GM19468 (cell line): ENCODE measurements at regions not wholly inside any gene's neighbourhood (a gene's known extent, or its start where the extent isn't known, plus 50 kb on each side); places are given as distances from the start of the nearest gene placed in this dataset.

Experiments
- ATAC-seq: cut with Tn5 transposase; IDR thresholded peaks from one replicate; pipeline ENCODE4 v1.9.1; 2021; ENCODE audit warnings: mild to moderate bottlenecking, moderate library complexity, moderate number of reproducible peaks; ENCODE audit not compliant: unreplicated experiment; ENCODE audit errors: extremely low read depth

DNA sequence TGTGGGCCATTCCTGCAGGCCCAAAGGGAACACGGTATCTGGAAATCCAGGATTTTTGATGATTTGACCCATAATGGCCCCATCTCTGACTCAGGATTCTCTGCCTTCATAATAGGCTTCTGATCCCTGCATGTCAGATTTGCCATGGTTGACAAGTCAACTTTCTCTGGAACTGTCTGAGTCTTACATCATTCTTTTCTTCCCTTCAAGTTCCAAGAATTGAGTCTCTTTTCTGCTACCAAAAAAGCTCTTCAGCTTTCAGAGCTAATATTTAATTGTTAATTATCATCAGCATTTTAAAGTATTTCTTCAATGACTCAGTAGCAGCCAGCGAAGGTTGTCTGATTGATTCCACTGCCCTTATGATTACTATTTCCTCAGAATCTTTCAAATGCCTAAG, 244.4 kb upstream of the COL8A1 start:
- ATAC-seq: no peak

DNA sequence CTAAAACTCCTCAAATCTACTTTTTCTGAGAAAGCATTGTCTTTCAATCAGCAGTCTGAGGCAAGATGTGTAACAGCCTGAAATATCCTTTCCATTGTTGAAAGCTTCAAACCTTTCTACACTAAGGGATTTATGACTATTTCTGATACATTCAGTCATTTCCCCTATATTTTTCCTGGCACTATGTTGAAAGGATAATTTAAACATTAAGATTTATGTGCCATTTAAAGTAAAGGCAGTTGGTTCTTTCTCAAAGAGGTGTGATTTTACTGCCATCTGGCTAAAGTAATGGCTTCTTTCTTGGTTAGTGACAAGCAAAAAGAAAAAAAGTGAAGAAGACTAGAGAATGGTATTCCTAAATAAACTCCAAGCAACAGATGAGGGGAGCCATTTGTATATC, 249.6 kb upstream of the COL8A1 start:
- ATAC-seq: no peak

GRCh38 chr3:99384596-99384995, 253.8 kb upstream of the COL8A1 start:
- no peak for ATAC-seq

DNA sequence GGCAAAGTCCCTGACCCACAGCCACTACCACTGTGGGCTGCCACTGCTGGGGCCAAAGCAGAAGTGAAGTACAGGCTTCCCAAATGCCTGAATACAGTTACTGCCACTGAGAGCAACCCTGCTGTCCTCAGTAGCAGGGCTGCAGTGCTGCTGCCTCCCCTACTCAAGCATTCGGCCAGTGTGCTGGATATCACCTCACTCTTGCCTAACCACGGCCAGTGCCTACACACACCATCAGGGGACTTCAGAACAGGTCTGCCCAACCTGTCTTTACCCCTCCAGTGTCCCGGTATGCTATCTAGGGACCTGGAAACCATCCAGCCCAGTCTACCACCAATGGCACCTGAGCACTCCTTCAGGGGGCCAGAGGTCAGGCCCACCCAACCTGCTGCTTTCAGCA, 261.5 kb upstream of the COL8A1 start:
- ATAC-seq: no peak

DNA sequence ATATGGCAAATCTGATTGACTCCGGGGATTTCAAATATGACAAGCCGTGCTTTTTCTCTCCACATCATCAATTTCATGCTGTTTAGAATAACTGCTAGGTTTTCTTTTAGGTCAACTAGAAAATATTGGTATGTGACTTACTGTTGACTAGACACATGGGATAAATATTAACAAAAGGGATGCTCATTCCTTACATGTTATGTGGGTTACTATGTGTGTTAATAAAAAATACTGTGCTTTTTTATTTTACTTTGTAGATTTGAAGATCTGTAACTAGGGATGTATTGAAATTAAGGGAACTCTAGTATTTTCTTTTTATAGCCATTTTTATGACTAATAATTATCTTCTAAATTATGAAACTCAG, 264.6 kb upstream of the COL8A1 start:
- no peak for ATAC-seq

- ATAC-seq: no peak
Observed at GRCh38 chr3:99373088-99373845, 265.1 kb upstream of the COL8A1 start.

DNA sequence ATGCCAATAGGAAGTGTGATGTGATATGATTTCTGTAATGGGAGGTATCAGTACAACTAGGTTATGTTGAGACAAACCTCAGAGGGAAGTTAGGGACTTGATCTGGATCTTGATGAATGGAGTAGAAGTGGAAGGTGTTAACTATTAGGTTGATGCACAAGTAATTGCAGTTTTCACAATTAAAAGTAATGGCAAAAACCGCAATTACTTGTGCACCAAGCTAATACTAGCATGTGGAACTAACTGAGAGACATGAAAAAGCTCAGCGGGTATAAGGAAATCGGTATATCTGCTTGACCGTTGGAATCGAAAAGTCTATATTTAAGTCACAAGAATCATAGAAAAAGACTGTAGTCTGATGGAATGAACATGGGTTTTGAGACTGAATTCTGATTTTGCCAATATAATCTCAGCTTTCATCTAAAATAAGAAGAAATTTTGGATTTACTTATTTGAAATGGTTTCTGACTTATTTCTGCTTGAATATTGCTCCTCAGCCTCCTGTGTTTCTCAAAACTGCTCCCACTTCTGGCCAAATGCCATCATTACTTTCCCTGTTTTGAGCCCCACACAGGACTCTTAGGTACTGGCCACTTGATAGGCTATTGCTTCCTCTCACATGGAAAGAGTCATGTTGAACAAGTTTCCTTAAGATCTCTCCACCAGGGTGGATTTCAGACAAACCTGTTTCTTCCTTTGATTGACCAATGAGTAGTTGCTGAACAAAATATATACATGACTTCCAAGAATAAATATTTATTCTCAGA, 271.5 kb upstream of the COL8A1 start:
- no peak for ATAC-seq

- no peak for ATAC-seq
Observed at GRCh38 chr3:99365979-99366378, 272.4 kb upstream of the COL8A1 start.

- ATAC-seq: no peak
Observed at GRCh38 chr3:99365396-99365795, 273.0 kb upstream of the COL8A1 start.

DNA sequence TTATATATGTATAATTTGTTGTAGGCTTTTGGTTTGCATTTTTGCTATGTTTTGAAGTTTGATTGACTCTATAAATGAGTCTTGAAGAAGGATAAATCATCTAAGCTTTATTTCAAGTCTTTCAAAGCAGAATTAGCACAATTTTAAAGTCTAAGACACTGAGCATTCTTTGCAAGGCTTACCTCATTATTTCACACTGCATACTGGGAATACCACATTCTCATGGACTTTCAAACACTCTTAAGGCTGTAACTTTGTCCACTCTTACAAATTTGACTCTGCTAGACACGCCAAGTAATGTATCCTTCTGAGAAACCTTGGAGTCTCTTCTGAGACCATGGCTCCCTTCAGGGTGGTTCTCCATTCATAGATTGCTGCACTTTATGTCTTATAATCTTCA, 281.3 kb upstream of the COL8A1 start:
- ATAC-seq: no peak

DNA sequence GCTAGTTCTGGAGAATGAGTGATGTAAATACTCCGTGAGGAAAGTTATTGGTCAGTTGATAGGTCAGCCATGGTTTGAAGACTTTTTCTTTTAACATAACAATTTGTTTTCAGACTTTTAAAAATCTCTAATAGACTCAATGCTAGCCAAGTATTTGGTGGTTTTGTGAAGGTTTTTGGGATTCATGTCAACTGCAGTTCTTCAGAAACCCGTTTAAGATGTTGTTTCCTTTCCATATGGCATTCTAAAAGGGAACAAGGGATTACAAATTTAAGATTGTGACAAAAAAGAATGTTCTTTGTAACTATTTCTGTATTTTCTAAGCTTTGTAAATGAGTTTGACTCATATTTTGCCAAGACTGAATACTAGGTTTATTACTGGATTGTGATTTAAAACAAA, 281.7 kb upstream of the COL8A1 start:
- no peak for ATAC-seq

DNA sequence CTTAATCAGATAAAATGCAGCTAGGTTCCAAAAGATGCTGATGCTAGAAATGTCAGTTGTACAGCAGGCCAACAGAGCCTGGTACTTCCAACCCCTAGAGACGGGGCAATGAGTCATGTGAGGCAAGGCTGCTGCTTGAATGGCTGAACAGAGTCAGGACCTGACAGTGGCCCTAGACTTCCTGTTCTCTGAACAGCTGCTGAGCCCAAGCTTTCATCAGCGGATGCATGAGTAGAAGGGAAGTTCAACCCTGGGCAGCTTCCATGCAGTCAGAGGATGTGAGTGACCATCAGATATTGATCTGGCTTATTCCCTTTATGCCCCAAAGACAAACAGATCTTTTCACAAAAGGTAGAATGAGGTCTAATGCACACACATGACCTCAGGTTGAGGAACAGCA, 282.9 kb upstream of the COL8A1 start:
- ATAC-seq: no peak

GRCh38 chr3:99352811-99353210, 285.6 kb upstream of the COL8A1 start:
- no peak for ATAC-seq

- no peak for ATAC-seq
Observed at GRCh38 chr3:99351122-99351521, 287.3 kb upstream of the COL8A1 start.

DNA sequence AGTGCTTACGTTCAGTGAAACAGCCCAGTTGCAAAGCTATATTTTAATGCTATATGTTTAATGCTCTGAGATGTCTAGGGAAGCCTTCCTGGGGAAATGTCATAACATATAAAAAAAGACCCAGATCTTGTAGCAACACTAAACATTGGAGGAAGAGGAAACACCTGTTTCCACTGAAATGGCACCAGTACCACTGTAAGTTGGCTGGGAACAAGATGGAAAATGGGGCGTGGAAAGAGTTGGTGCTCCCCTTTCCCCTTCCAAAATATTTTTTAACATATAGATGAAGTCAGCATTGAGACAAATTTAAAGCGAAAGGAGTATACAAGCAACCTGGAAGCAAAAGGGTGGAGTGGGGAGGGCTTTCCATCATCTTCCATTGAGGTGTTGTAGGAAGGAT, 289.9 kb upstream of the COL8A1 start:
- no peak for ATAC-seq

DNA sequence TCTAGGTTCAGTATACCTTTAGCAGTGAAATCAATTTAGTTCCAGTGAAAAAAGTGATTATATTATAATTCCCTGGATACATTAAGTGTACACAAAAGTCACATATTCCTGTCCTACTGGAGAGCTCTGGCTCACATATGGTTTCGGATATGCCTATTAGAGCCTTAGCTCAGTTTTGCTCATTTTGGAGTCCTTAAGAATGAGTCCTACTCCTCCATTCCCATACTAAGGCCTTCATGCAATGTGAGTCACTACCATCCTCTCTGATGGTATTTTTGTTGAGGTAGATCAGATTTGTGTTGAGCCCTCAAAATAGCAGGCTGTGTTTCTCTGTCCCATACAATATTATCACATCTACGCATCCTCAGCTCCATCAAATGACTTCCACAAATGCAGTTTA, 294.2 kb upstream of the COL8A1 start:
- no peak for ATAC-seq

DNA sequence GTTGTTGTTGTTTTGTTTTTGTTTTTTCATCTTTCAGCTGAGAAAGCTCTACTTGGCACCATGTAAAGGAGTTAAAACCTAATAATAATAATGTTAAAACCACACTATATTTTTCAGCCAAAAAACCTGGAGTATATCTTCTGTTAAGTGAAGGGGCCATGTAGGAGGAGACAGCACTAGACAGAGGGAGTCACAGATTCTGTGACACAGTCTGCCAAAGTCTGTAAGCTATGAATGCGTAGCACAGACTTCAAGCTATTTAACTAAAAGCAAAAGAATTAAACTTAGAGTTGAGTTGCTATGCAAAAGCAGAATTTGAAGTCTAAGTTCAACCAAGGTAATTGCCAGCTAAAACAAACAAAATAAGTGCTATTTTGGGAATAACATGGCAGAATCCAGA, 296.0 kb upstream of the COL8A1 start:
- ATAC-seq: no peak

DNA sequence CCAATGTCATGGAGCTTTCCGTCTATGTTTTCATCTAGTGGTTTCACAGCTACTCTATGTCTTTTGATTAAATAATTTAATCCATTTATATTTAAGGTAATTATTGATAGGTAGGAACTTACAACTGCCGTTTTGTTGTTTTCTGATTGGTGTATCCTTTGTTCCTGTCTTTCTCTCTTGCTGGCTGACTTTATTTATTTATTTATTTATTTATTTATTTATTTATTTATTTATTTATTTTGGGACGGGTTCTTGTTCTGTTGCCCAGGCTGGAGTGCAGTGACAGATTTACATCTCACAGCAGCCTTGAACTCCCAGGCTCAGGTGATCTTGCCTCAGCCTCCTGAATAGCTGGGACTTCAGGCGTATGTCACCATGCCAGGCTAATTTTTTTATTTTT, 299.2 kb upstream of the COL8A1 start:
- ATAC-seq: no peak

GRCh38 chr3:99332718-99333117, 305.7 kb upstream of the COL8A1 start:
- no peak for ATAC-seq

- no peak for ATAC-seq
Observed at GRCh38 chr3:99332276-99332675, 306.1 kb upstream of the COL8A1 start.

- no peak for ATAC-seq
Observed at GRCh38 chr3:99330924-99331532, 307.4 kb upstream of the COL8A1 start.
